DND-41 (cell line): ENCODE measurements at regions not wholly inside any gene's neighbourhood (a gene's known extent, or its start where the extent isn't known, plus 50 kb on each side); places are given as distances from the start of the nearest gene placed in this dataset.

Source experiments
- ATAC-seq: fragments of 200-7000 bp; cut with Tn5 transposase; 3 replicates; pipeline ENCODE4 v1.9.1; 2021; ENCODE audit warnings: low read depth; ENCODE audit not compliant: insufficient read depth
- DNase-seq: peaks from one replicate; pipeline ENCODE4 v3.0.0-alpha.2; 2020
- H2AFZ ChIP-seq: 2 replicates; pipeline ENCODE4 v1.6.0; 2012; ENCODE audit warnings: low read depth, low read length
- H3K27ac ChIP-seq: 2 replicates; pipeline ENCODE4 v1.5.1; 2012; ENCODE audit warnings: low read length, inconsistent platforms
- H3K27me3 ChIP-seq: fragments of 200-600 bp; sonication (generic); 2 replicates; pipeline ENCODE4 v1.6.0; 2012; ENCODE audit warnings: low read length, mild to moderate bottlenecking, inconsistent platforms; ENCODE audit not compliant: insufficient read depth, poor library complexity
- H3K36me3 ChIP-seq: 2 replicates; pipeline ENCODE4 v1.5.1; 2012; ENCODE audit warnings: low read length, inconsistent platforms; ENCODE audit not compliant: insufficient read depth
- H3K4me1 ChIP-seq: 2 replicates; pipeline ENCODE4 v1.5.1; 2012; ENCODE audit warnings: mild to moderate bottlenecking, low read length; ENCODE audit not compliant: insufficient read depth
- H3K4me2 ChIP-seq: 2 replicates; pipeline ENCODE4 v1.6.0; 2012; ENCODE audit warnings: mild to moderate bottlenecking, moderate library complexity, low read length, inconsistent platforms; ENCODE audit not compliant: insufficient read depth
- H3K4me3 ChIP-seq, 2 experiments: fragments of 200-600 bp in 1 of 2; shearing (Covaris generic) in 1 of 2; 2 replicates each; pipeline ENCODE4 v1.5.1; 2012 to 2016; ENCODE audit warnings: inconsistent platforms in 2 of 2, low read length in 2 of 2, mild to moderate bottlenecking in 2 of 2, low read depth in 1 of 2, moderate library complexity in 1 of 2
- H3K79me2 ChIP-seq: 2 replicates; pipeline ENCODE4 v1.6.0; 2012; ENCODE audit warnings: low read length, inconsistent platforms; ENCODE audit not compliant: insufficient read depth
- H3K9ac ChIP-seq: 2 replicates; pipeline ENCODE4 v1.6.0; 2012; ENCODE audit warnings: low read depth, mild to moderate bottlenecking, inconsistent platforms, low read length, moderate library complexity
- H3K9me3 ChIP-seq: 2 replicates; pipeline ENCODE4 v1.5.1; 2012; ENCODE audit warnings: low read length, moderate library complexity, mild to moderate bottlenecking, inconsistent platforms; ENCODE audit not compliant: insufficient read depth, severe bottlenecking
- H4K20me1 ChIP-seq: 2 replicates; pipeline ENCODE4 v1.6.0; 2012; ENCODE audit warnings: low read length; ENCODE audit not compliant: insufficient read depth
- EZH2 ChIP-seq: IDR thresholded peaks from 3 replicates; pipeline ENCODE4 v1.6.1; 2012; ENCODE audit warnings: borderline replicate concordance, low read depth, mild to moderate bottlenecking, moderate library complexity, low read length, inconsistent platforms; ENCODE audit not compliant: severe bottlenecking
- TF ChIP-seq, protein P1 (sequence below): IDR thresholded peaks from 2 replicates; pipeline ENCODE4 v1.5.1; 2012; ENCODE audit warnings: borderline replicate concordance, low read length, moderate library complexity, mild to moderate bottlenecking; ENCODE audit not compliant: poor library complexity, severe bottlenecking; ENCODE audit errors: extremely low read depth

DNA sequence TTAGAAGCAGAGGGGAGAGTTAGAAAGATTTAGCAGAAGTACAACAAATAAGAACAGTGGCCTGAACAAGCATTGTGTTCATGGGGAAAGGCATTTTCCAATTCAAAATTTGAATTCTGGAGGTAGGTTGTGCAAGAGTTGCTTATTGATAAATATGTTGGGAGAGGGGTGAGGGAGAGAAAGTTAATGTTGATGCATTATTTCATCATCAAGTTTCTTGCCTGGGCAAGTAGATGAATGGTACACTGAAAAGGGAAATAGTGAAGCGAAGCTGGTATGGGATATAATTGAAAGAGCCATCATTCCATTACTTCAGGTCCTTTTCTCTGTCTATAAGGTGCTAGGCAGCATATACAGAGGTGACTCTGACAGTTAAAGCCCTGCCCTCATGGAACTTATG, 288.9 kb upstream of the GBE1 start:
- TF ChIP-seq EZH2 = no peak
- ATAC-seq = no peak
- Histone ChIP-seq H2AFZ (no peak overlapping the region), H3K4me2 (no peak overlapping the region), H3K36me3 (no peaks in the 10 kb centered on the region), H3K27ac (no peak overlapping the region), H3K9ac (no peak overlapping the region), H3K27me3 (no peaks in the 10 kb centered on the region), H3K9me3 (no peaks in the 10 kb centered on the region), H4K20me1 (no peaks in the 10 kb centered on the region), H3K4me1 (no peaks in the 10 kb centered on the region), H3K4me3 (no peak overlapping the region), H3K79me2 (no peaks in the 10 kb centered on the region)
- DNase-seq = no peak

DNA sequence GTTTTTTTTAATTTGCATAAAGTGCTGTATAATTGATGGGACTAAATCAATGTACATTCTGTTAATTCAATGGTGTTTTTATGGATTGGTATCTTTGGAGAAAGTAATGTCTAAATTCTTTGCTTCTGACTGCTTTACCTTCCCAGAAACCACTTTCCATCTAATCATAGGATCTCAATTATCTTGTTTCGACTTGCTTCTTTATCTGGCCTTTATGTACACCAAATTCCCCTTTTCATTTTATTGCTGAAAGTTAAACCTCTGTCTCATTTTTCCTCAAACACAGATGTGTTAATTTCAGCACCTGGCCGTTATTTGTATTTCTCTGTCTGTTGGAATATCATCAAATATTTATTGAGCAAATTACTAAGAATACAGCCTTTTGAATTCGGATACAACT, 287.3 kb upstream of the GBE1 start:
- DNase-seq (no peak), ATAC-seq (no peak)
- Histone ChIP-seq H3K4me3 (no peak overlapping the region), H3K4me2 (no peak overlapping the region), H3K36me3 (no peaks in the 10 kb centered on the region), H3K27me3 (no peaks in the 10 kb centered on the region), H3K27ac (no peak overlapping the region), H2AFZ (no peak overlapping the region), H3K79me2 (no peaks in the 10 kb centered on the region), H4K20me1 (no peaks in the 10 kb centered on the region), H3K9me3 (no peaks in the 10 kb centered on the region), H3K4me1 (no peaks in the 10 kb centered on the region), H3K9ac (no peak overlapping the region)
- TF ChIP-seq, protein P1, sequence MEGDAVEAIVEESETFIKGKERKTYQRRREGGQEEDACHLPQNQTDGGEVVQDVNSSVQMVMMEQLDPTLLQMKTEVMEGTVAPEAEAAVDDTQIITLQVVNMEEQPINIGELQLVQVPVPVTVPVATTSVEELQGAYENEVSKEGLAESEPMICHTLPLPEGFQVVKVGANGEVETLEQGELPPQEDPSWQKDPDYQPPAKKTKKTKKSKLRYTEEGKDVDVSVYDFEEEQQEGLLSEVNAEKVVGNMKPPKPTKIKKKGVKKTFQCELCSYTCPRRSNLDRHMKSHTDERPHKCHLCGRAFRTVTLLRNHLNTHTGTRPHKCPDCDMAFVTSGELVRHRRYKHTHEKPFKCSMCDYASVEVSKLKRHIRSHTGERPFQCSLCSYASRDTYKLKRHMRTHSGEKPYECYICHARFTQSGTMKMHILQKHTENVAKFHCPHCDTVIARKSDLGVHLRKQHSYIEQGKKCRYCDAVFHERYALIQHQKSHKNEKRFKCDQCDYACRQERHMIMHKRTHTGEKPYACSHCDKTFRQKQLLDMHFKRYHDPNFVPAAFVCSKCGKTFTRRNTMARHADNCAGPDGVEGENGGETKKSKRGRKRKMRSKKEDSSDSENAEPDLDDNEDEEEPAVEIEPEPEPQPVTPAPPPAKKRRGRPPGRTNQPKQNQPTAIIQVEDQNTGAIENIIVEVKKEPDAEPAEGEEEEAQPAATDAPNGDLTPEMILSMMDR = no peak
- TF ChIP-seq EZH2 = no peak

DNA sequence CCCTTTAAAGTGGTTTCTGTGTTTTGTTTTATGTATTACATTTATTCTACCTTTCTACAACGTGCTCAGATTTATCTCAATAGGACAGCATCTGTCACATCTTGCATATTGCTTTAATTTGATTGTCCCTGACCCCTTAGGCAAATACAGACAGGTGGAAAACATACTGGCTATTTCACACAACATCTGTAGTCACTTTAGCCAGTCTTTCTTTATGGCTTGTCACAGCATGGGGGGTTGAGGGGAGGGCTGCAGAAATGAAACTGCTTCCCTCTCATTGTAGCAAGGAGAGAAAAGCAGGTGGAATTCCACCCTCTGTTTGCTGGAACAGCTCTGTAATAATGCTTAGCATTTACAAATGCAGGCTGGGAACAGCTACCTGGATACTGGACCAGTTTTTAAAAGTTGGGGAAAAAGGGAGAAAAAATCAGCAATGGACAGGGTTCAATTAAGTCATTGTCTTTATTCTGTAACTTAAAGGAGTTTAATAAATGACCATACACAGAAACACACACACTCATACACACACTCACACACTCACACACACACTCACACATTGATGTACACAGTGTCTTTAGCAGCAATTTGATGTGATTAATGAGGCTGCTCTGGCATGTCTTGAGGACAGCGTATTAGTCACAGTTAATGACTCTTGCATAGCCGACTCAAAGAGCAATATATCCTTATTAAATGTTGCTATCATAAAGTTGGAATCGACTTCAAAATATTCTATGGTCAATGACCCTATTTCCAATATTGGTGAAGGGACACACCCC, 283.7 kb upstream of the GBE1 start:
- DNase-seq (no peak), ATAC-seq (no peak)
- Histone ChIP-seq H3K27ac (no peak overlapping the region), H3K9ac (no peak overlapping the region), H4K20me1 (no peaks in the 10 kb centered on the region), H3K36me3 (no peaks in the 10 kb centered on the region), H3K4me2 (no peak overlapping the region), H3K4me3 (no peak overlapping the region), H3K27me3 (no peaks in the 10 kb centered on the region), H2AFZ (no peak overlapping the region), H3K9me3 (no peaks in the 10 kb centered on the region), H3K79me2 (no peaks in the 10 kb centered on the region), H3K4me1 (no peaks in the 10 kb centered on the region)
- TF ChIP-seq EZH2 = no peak
- TF ChIP-seq, protein P1 = no peak

DNA sequence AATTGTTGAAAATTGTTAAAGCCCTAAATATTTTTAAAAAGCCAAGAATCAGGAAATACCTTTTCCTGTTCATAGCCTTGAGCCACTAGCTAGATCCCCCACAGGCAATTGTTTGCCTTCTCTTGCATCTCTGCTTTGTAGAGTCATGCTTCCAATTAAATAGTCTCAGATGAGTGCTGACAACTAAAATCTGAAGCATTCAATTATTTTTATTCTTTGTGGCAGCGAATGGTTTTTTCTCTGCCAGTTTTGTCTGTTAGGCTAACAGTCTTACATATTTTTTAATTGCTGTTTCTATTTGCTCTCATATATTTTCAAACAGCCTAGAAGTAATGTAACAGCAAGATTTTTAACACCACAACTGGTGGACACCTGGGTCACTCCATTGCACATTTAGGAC, 277.1 kb upstream of the GBE1 start:
- Histone ChIP-seq H3K4me1 (no peaks in the 10 kb centered on the region), H3K27me3 (no peaks in the 10 kb centered on the region), H3K27ac (no peak overlapping the region), H3K4me3 (no peak overlapping the region), H4K20me1 (no peaks in the 10 kb centered on the region), H2AFZ (no peak overlapping the region), H3K36me3 (no peaks in the 10 kb centered on the region), H3K9me3 (no peaks in the 10 kb centered on the region), H3K4me2 (no peak overlapping the region), H3K9ac (no peak overlapping the region), H3K79me2 (no peaks in the 10 kb centered on the region)
- ATAC-seq (no peak), DNase-seq (no peak)
- TF ChIP-seq, protein P1 = no peak
- no peak for TF ChIP-seq EZH2
